ENCODE measurements at regions not wholly inside any gene's neighbourhood (a gene's known extent, or its start where the extent isn't known, plus 50 kb on each side); places are given as distances from the start of the nearest gene placed in this dataset.

- H3K9me3 ChIP-seq (ENCODE audit: control insufficient read depth in 1 of 2, insufficient read depth in 1 of 2, low read depth in 1 of 2, low read length in 2 of 2): no peaks in the 10 kb centered on the region
- H3K9ac ChIP-seq (ENCODE audit: low read length): no peak overlapping the region
- CTCF ChIA-PET: no interaction called here
- no peaks in the 10 kb centered on the region for H3K4me1 ChIP-seq (ENCODE audit: control insufficient read depth in 1 of 2, insufficient read depth in 2 of 2, low read length in 2 of 2)
- POLR2A ChIA-PET: no interaction called here
- no peak overlapping the region for H3K4me3 ChIP-seq (replicated peaks in 1 of 2; ENCODE audit: low read depth in 1 of 2, low read length in 2 of 2)
- intact Hi-C loops (cut with micrococcal nuclease): no loop called here
- ATAC-seq (no peak), DNase-seq (ENCODE audit: low read depth, low spot score) (no peak)
- no peak overlapping the region for H2AFZ ChIP-seq (ENCODE audit: low read depth, low read length, poor library complexity, severe bottlenecking)
- H3K9me2 ChIP-seq (ENCODE audit: insufficient read depth): no peaks in the 10 kb centered on the region
- no peaks in the 10 kb centered on the region for H3K36me3 ChIP-seq (ENCODE audit: control insufficient read depth in 1 of 2, insufficient read depth in 2 of 2, low read length in 2 of 2)
- no TSS peak for BruUV-seq (replicated peaks)
- H4K20me1 ChIP-seq (ENCODE audit: insufficient read depth): no peaks in the 10 kb centered on the region
- RAD21 ChIA-PET (ENCODE audit: low non-redundant PET in 1 of 2, low total read pairs in 2 of 2, uncharacterized antibody in 2 of 2, unreplicated experiment in 2 of 2): no interaction called here
- no peak overlapping the region for H3K27ac ChIP-seq (ENCODE audit: low read depth, low read length)
- H3K4me2 ChIP-seq (ENCODE audit: low read length): no peak overlapping the region
- TF ChIP-seq POLR2A (IDR thresholded peaks at IDR 0.05; ENCODE audit: borderline replicate concordance, extremely low read depth, insufficient read depth, insufficient read length) (no peak), SP1 (IDR thresholded peaks at IDR 0.05; ENCODE audit: low read depth) (no peak), CEBPB (IDR thresholded peaks at IDR 0.05; ENCODE audit: low read depth) (no peak), ZFX (IDR thresholded peaks at IDR 0.05) (no peak), REST (IDR thresholded peaks at IDR 0.05; ENCODE audit: low read depth) (no peak), FOSL1 (IDR thresholded peaks at IDR 0.05; ENCODE audit: low read depth) (no peak), SRF (IDR thresholded peaks at IDR 0.05; ENCODE audit: low read depth) (no peak), YY1 (IDR thresholded peaks at IDR 0.05; ENCODE audit: extremely low read depth, insufficient replicate concordance, low read depth, low read length) (no peak), ZNF274 (IDR thresholded peaks at IDR 0.05; ENCODE audit: low read depth, low read length) (no peak), ATF3 (IDR thresholded peaks at IDR 0.05) (no peak), CBX3 (IDR thresholded peaks at IDR 0.05; ENCODE audit: low read depth) (no peak), ZBTB33 (IDR thresholded peaks at IDR 0.05; ENCODE audit: extremely low read depth, insufficient replicate concordance, low read length) (no peak), EGR1 (IDR thresholded peaks at IDR 0.05; ENCODE audit: low read depth) (no peak), TCF7L2 (IDR thresholded peaks at IDR 0.05; ENCODE audit: borderline replicate concordance, extremely low read depth, insufficient read depth, insufficient read length) (no peak), JUND (IDR thresholded peaks at IDR 0.05) (no peak), POLR2AphosphoS5 (IDR thresholded peaks at IDR 0.05; ENCODE audit: low read depth, low read length) (no peak), EZH2phosphoT487 (IDR thresholded peaks at IDR 0.05; ENCODE audit: borderline replicate concordance) (no peak), MAX (IDR thresholded peaks at IDR 0.05) (no peak)
- TF ChIP-seq, protein P1, sequence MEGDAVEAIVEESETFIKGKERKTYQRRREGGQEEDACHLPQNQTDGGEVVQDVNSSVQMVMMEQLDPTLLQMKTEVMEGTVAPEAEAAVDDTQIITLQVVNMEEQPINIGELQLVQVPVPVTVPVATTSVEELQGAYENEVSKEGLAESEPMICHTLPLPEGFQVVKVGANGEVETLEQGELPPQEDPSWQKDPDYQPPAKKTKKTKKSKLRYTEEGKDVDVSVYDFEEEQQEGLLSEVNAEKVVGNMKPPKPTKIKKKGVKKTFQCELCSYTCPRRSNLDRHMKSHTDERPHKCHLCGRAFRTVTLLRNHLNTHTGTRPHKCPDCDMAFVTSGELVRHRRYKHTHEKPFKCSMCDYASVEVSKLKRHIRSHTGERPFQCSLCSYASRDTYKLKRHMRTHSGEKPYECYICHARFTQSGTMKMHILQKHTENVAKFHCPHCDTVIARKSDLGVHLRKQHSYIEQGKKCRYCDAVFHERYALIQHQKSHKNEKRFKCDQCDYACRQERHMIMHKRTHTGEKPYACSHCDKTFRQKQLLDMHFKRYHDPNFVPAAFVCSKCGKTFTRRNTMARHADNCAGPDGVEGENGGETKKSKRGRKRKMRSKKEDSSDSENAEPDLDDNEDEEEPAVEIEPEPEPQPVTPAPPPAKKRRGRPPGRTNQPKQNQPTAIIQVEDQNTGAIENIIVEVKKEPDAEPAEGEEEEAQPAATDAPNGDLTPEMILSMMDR (IDR thresholded peaks at IDR 0.05 in 2 of 3, conservative IDR thresholded peaks at IDR 0.05 in 1 of 3; ENCODE audit: borderline replicate concordance in 1 of 3, insufficient read depth in 1 of 3, low read depth in 2 of 3, low read length in 2 of 3): no peak
- H3K27me3 ChIP-seq (ENCODE audit: insufficient read depth, low read length): peaks cover 21% of the 10 kb centered on the region; the same call in 1 of the 2 replicates
- H3K79me2 ChIP-seq (ENCODE audit: insufficient read depth, low read length): no peaks in the 10 kb centered on the region
Observed at GRCh38 chr11:134752526-134752925, 340.5 kb upstream of the B3GAT1 start.

Measured in HCT116 (cell line).